Activated gamma-delta T cell treated with Interleukin-2 at 50 U/mL for 16 hours (primary cell): ENCODE measurements at regions not wholly inside any gene's neighbourhood (a gene's known extent, or its start where the extent isn't known, plus 50 kb on each side); places are given as distances from the start of the nearest gene placed in this dataset.
"Not testable (repeated sequence)": the region's sequence is repeated elsewhere in the genome, so short reads cannot be mapped to it uniquely, and the experiment has no call there.

Experiments
- DNase-seq: peaks from one replicate; pipeline ENCODE4 v3.0.0-alpha.2; 2020

DNA sequence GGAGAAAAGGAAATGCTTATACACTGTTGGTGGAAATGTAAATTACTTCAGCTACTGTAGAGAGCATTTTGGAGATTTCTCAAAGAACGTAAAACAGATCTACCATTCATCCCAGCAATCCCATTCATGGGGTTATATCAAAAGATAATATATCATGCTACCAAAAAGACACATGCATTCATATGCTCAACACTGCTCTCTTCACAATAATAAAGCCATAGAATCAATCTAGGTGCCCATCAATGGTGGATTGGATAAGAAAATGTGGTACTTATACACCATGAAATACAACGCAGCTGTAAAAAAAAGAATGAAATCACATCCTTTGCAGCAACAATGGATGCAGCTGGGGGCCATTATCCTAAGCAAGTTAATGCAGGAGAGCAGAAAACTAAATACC is 1487.7 kb upstream of the SEL1L start:
- DNase-seq, result no peak

DNA sequence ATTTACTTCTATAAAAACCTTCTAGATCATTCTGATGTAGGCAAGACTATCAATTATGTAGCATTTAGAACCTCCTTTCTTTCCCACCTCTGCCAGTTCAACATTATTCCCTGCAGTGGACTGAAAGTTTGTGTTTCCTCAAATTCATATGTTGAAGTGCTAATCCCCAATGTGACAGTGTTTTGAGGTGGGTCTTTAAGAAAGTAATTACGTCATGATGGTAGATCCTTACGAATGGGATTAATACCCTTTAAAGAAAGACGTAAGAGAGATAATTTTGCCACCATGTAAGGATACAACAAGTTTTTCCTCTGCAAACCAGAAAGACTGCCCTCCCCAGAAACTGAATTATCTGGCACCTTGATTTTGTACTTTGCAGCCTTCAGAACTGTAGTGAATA is 1489.7 kb upstream of the SEL1L start:
- DNase-seq, result no peak

DNA sequence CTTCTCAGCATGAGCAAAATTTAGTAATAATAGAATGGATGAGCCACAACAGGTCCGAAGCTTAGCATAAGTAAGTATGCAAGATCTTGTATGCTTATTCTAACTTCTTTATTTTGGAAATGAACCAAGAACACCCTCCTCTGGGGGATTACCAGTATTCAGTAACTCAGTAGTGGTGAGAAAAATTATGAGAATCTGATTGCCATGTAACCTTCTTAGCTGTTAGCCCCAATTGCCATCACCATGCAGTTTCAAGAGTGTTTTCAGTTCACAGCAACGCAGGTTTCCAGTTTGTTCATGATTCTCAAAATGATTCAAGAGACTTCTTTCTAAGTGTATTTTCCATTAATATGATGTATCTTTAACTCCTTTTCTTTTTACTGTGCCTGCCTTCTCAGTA is 1507.6 kb upstream of the SEL1L start:
- DNase-seq, result no peak

DNA sequence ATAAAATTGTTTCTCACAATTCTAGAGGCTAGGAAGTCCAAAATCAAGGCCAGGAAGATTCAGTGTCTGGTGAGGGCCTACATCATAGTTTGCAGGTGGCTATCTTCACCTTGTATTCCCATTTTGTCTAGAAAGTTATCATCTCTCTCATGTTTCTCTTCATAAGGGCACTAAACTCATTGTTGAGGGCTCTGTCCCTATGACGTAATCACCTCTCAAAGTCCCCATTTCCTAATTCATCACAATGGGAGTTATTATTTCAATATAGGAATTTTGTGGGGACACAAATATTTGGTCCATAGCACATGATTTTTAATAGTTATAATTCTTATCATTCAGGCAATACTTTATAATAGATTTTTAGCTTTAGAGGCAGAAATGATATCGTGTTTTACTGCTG is 1509.2 kb upstream of the SEL1L start:
- no peak for DNase-seq

DNA sequence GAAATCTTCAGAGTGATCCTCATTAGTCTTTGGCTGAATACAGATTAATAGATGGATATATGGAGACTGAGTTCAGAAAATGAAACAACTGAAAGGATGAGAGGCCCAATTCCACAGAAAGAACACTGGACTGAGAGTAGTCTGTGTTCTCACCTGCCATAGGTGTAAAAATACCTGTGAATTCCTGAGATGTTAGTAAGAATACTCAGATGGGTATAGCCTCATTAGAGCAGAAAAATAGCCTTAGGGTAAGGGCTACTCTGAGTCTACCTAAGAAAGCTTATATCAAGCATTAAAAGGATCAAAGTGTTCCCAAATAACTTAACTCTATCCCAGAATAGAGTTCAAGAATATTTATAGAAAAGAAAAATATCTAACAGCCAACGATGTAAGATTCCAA is 1510.3 kb upstream of the SEL1L start:
- no peak for DNase-seq

DNA sequence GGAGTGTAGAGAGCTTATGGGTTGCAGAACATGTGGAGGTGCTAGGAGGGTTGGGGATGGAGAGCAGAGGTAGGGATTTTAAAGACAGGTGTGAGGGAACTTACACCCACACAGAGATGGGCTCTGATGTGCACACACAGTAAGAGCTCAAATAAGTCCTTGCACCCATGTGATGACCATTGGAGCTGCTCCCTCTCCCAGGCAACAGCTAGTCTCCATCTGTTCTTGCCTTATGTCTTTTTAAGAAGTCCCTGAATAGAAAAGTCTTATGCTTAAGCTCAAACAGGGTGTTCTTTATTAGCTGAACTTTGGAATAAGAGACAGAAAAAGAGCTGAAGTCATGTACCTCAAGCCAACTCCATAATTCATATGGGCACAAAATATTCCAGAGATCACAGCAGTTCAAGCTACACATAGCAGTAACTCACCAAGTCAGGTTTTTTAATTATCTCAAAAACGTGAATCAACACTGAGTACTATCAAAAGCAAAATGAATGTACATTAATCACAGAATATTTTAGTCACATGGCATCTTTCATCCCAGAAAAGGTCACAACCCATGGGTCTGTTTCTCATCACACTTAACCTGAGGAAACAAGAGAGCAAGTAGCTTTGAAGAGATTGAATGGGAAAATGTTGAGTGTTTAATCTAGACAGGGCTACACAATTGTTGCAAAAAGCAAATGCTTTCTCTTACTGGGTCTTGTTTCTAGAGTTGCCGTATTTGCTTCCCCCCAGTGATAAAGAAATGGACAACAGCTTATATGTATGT is 1513.6 kb upstream of the SEL1L start:
- no peak for DNase-seq

DNA sequence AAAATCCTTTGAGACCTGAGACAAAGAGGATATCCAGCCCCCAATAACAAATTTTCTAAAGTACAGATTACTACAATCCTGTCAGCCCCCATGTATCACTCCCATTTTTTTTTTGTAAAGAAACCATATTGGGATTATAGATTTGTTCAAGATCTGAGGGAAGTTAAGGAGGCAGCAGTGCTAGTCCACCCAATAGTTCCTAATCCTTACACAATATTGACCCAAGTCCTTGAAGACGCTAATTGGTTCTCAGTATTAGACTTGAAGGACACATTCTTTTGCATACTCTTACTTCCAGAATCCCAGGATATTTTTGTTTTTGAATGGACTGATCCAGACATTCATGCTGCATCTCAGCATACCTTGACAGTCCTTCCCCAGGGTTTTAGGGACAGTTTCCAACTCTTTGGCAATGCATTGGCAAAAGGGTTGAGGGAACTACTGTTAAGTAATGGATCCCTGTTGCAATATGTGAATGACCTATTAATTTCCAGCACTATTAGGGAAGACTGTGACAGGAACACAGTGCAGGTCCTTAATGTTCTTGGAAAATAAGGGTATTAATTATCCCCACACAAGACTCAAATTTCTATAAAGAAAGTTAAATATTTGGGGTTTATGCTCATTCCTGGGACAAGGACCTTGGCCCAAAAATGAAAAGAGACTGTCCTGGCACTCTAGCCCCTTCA is 1519.5 kb upstream of the SEL1L start:
- no peak for DNase-seq

DNA sequence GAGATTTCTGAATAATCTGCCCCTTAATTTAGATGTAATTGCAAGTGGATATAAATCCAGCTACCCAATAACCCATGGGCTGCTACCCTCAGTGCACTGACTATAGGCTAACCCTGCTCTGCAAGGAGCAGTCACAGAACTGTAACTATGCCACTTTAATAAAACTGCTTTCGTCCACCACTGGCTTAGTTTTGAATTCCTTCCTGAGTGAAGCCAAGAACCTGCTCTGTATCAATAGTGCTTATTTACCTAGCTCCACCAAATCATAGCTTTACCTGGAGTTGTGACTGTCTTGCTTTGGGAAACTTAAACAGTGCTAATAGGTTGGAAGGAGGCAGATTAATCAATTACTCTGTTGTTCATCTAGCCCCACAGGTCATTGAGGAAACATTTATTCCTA is 1524.4 kb upstream of the SEL1L start:
- no peak for DNase-seq

DNA sequence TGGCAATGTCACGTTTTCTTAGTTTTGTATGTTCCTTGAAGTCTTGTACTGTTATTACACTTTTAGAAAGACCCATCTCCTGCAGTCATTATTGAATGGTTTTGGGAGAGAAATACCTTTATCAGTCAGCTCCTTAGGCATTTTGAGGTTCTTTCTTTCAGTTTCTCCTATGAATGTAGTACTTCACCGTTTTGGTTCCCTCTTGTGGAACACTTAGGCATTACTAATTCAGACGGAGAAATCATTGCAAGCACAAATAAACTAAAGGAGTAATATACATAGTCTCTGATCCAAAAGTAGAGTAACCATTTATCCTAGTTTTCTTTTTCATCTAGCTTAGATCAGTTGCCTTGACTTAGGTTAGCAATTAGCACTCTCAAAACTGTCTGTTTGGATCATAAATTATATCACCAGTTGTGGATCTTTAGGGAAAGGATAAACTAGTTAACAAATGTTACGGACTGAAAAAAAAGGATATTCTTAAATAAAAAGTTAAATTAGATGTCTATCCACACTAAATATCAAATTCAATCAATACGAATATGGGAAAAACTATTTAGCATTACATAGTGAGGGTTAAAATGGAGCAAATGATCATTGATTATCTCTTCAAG is 1538.3 kb upstream of the SEL1L start:
- no peak for DNase-seq

DNA sequence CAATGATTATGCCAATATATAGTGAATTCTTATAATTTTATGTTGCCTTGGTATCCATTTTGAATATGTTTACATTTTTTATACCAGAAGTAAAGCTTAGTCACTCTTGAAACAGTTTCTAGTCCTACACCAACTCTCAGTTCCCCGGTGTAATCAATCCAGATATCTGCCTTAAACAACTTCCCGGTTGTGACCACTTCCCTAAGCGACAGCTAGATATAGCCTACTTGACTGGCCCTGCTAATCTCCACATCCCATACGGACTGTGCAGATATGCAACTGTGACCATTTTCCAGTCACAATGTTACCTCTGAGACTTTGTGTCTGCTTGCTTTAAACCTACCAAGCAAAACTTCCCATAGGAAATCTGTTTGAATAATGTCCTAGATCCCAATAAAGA is 1551.5 kb upstream of the SEL1L start:
- no peak for DNase-seq

DNA sequence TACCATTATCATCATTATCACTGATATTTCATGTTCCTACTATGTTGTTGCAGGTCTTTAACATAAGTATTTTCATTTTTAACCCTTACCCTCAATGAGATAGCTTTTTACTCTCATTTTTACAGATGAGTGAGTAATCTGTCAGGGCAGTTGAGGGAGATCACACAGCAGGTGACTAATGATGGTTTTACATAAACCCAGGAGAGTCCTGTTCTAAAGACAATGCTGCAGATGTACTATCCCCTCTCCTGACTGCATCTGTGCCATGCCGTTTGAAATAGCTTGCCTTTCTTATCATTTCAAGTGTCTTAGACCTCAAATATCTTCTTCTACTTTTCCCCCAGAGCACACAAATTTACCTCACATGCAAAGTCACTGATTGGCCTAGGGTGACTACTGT is 1552.1 kb upstream of the SEL1L start:
- no peak for DNase-seq

DNA sequence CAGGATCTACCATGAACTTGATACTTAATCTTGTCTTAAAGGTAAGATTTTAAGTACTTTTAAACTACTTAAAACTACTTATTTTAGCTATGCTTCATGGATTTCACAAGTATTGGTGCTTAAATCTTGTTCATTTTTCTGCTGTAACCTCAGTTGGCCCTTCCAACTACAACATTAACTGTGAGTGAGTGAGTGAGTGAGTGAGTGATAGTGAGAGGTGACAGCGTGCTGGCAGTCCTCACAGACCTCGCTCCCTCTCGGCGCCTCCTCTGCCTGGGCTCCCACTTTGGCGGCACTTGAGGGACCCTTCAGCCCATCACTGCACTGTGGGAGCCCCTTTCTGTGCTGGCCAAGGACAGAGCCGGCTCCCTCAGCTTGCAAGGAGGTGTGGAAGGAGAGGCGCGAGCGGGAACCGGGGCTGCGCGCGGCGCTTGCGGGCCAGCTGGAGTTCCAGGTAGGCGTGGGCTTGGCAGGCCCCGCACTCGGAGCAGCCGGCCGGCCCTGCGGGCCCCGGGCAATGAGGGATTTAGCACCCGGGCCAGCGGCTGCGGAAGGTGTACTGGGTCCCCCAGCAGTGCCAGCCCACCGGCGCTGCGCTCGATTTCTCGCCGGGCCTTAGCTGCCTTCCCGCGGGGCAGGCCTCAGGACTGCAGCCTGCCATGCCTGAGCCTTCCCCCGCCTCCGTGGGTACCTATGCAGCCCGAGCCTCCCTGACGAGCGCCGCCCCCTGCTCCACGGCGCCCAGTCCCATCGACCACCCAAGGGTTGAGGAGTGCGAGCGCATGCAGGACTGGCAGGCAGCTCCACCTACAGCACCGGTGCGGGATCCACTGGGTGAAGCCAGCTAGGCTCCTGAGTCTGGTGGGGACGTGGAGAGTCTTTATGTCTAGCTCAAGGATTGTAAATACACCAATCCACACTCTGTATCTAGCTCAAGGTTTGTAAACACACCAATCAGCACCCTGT is 1558.6 kb upstream of the SEL1L start:
- not testable (repeated sequence) for DNase-seq

DNA sequence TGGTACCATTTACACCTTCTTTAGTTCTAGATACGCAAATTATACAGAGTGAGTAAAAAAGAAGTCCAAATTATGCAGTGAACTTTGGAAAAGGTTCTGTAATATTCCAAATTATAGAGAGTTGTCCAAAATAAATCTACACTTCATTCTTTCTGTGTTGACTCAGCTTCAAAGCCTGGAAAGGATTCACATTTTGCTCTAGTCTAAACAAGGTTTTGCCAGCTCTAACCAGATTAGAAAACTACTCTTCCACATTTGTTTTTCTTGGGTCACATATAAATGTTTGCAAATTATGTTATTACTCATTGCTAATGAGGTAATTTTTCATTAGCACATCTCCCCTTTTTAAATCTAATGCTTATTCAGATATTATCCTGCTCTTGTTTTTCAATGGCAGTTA is 1562.4 kb upstream of the SEL1L start:
- no peak for DNase-seq

DNA sequence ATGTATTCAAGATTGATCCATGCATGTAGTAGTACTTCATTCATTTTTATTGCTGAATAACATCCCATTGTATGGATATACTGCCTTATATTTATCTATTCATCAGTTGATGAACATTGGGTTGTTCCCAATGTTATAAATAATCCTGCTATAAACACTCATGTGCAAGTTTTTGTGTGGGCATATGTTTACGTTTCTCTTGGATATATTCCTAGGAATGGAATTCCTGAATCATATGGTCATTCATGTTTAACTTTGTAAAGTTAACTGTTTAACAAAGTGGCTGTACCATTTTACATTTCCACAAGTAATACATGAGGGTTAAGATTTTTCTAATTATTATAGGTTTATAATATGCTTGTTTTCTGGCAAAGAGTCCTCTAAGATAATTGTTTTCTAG is 1568.2 kb upstream of the SEL1L start:
- no peak for DNase-seq

DNA sequence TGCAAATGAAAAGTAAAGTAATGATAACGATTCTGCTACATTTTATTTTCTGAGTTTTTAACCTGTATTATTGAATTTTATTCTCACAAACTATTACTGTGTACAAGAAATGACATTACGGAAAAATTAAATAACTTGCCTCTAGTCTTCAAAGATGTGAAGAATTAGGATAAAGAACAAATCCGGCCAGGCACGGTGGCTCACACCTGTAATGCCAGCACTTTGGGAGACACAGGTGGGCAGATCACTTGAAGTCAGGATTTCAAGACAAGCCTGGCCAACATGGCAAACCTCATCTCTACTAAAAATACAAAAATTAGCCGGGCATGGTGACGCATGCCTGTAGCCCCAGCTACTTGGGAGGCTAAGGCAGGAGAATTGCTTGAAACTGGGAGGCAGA is 1584.4 kb upstream of the SEL1L start:
- DNase-seq, result no peak

DNA sequence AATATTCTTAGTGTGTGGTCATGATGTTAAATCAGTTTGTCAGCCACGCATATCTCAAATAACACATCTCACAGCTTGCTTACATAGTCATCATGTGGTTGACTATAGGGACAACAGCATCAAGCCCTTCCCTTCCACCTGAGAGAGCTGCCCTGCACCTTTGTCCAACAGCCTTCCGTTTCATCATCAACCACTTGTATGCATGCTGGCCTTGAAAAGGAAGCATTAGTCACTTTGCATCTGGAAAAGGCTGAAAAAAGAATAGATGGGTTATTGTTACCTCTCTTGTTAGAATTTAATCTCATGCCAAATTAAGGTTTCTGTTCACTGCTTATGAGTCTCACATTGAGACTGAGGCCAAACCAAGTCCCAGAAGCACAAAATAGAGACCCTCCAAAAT is 1586.5 kb upstream of the SEL1L start:
- DNase-seq, result no peak

DNA sequence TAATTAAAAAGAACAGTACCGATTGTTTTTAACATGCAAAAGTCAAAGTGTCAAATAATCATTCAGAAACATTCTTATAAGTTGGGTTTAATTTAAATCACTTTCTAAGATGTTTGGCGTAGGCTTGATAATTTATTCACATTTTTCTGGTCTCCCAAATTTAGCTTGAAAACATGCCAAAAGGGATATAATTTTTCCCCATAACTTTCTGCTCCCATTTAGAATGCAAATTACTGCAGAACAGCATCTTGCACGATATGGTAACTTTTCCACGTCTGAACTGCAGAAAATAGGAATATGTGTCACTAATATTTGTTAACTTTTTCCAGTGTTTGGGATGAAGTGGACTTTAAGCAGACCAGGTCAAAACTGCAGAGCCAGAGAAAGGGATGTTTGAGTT is 1592.4 kb upstream of the SEL1L start:
- DNase-seq, result no peak

DNA sequence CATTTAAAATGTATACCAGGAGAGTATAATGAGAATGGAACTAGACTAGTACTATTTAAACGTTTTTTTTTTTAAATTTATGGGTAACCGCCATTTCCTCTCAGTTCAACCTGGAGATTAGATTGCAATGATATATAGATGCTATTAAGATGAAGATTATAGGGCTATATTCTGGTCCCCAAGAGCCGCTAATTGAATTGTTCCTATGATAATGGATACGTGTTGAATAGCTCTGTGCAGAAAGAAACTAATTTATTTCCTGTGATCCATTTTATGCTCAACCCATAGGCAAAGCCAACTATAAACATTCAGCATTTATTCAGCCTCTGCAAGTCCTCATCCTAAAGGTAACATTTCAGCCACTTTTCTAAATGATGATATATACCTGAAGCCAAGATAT is 1595.1 kb upstream of the SEL1L start:
- no peak for DNase-seq

DNA sequence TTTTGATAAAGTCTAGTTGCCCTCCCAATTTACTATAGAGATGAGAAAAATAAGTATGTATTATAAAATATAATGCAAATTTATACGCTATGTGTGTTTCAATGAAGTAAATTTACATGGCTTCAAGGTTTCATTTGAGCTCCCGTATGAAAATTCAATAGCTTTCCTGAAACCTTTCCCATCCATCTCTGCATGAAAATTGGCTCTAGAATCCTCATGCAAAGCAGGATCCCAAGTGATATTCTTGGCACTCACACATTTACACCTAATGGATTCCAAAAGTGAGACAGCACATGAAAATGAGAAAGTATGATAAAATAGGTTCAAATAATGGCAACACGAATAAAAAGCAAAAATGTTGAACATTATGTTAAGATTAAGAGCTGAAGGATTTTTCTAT is 1595.8 kb upstream of the SEL1L start:
- no peak for DNase-seq

DNA sequence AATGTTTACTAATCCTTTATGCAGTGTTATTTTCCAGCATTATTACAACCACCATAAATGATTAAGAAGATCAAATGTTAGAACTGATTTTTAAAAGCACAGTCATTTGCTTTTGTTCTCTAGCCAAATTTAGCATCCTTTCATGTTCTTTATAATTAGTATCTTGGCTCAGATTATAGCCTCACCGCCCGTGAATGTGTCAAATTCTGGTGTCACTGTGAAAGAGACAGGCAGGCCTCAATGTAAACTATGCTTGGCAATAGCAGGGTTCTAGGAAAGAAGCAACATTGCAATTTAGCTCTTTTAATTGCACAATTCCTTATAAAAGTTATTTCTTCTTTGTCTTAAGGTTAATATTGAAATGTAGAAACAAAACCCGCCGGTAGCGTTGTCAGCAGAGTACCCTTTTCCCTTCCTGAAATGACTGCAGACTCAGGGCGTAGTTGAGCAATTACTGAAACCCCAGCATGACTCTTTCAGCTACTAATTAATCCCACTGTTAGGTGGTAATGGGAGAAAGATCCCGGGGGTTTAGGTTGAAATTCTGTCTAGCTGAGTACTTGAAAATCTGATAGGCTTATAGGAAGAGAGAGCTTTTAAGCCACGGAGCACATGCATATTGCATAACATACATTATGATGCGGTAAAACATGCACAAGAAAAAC is 1600.5 kb upstream of the SEL1L start:
- DNase-seq, result no peak

DNA sequence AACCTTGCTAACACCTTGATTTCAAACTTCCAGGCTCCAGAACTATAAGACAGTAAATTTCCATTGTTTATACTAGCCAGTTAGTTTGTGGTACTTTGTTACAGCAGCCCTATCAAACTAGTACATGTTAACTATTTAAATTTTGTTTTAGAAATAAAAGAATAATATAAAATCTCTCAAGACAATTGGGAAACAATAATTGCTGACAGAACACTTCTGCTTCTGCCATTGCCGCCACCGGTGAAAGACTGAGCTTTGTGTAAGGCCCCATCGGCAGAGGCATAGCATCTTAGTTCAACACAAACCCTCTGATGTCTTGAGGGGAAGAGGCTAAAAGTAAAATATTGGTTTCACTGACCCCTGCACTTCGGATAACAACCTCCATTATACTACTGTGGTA is 1607.1 kb upstream of the SEL1L start:
- no peak for DNase-seq

DNA sequence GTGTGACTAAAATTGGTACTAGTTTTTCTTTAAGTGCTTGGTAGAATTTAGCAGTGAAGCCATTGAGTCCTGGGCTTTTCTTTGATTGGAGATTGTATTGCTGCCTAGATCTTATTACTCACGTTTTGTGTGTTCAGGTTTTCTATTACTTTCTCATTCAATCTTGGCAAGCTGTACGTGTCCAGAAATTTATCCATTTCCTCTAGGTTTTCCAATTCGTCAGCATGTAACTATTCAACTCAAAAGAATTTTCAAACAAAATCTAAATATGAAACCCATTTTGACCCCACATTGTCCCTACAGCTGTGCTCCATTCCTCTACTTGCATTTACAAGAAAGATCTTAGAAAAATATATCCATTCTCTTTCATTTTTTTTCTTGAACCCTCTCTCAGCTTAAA is 1613.4 kb upstream of the SEL1L start:
- DNase-seq, result no peak

DNA sequence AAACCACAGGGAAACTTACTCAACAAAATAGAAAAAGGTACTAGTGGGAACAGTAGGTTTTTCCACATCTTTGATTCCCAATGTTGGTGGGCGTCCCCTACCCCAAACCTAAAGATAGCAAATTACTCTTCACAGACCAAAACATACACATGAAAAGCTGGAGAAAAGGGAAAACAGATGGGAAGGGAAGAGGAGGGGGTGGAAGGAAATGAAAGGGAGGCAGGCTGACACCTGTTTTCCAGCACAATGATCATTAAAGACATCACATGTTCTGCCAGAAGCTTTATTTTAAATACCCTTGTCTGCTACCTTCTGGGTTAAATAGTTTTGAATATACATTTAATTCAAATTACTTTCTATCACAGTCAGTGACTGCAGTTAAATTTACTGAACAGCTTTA is 1617.9 kb upstream of the SEL1L start:
- DNase-seq, result no peak
